ENCODE measurements at regions not wholly inside any gene's neighbourhood (a gene's known extent, or its start where the extent isn't known, plus 50 kb on each side); places are given as distances from the start of the nearest gene placed in this dataset.

- DNase-seq (ENCODE audit: low read depth in 1 of 2, low spot score in 1 of 2) = no peak
Observed at GRCh38 chr21:24824209-24824608, 783.1 kb downstream of the MRPL39 start.

- no peak for DNase-seq (ENCODE audit: low read depth in 1 of 2, low spot score in 1 of 2)
Observed at GRCh38 chr21:24823247-24823646, 784.0 kb downstream of the MRPL39 start.

DNA sequence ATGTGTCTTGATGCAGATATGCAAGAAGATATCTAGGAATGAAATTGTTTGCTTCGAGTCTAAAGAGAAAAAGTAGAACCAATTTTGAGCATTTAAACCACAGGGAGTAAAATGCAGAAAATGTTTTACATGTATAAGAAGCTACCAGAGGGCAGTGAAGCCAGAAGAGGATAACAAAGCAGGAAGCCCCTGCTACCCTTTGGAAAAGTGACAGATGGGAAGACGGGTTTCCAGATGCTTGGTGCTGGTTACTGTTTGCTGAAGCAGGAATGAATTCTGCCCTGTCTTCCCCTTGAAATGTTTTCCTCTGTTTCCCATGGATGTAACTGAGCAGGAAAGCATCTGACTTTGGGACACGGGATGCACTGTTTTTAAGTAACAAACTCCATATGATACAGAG is 822.2 kb downstream of the MRPL39 start:
- no peak for DNase-seq (ENCODE audit: low read depth in 1 of 2, low spot score in 1 of 2)

- DNase-seq (ENCODE audit: low read depth in 1 of 2, low spot score in 1 of 2) = no peak
Observed at GRCh38 chr21:24781146-24781545, 826.1 kb downstream of the MRPL39 start.

GRCh38 chr21:24759348-24760075 is 847.8 kb downstream of the MRPL39 start:
- DNase-seq (ENCODE audit: low read depth in 1 of 2, low spot score in 1 of 2) = no peak

DNA sequence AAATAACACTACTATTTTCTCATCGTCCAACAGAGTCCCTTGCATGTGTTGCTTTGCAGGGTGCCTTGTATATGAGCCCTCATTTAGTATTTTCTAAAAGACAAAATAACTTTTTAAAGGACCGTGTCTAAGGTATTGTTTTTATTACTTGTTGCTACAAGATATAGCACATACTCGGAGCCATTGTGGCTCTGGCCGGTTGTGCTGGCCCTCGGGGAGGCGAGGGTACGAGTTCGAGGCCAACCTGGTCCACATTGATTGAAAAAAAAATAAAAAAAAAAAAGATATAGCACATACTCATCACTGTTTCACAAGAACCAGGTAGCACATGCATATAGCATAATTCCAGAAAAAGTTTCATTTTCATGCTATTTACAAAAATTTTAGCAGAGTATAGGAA is 869.2 kb downstream of the MRPL39 start:
- DNase-seq (ENCODE audit: low read depth in 1 of 2, low spot score in 1 of 2) = no peak

GRCh38 chr21:24737296-24737850 is 869.9 kb downstream of the MRPL39 start:
- DNase-seq (ENCODE audit: low read depth in 1 of 2, low spot score in 1 of 2) = no peak

DNA sequence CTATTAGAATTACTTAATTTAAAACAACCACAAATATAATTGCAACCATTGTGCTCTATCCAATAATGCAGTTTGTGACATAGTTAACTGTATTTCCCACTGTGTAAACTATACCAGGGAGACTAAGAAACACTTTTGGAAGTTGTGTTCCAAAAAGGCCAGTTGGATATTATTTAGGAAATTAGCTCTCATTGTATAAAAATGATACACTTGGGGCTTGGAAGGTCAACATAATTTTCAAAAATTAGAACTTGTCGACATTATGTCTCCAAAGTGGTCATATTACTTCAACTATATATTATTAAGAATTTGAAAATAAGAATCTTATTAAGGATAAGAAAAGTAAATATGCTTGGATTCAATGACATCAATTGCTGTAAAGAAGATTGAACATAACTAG is 876.6 kb downstream of the MRPL39 start:
- DNase-seq (ENCODE audit: low read depth in 1 of 2, low spot score in 1 of 2) = no peak

DNA sequence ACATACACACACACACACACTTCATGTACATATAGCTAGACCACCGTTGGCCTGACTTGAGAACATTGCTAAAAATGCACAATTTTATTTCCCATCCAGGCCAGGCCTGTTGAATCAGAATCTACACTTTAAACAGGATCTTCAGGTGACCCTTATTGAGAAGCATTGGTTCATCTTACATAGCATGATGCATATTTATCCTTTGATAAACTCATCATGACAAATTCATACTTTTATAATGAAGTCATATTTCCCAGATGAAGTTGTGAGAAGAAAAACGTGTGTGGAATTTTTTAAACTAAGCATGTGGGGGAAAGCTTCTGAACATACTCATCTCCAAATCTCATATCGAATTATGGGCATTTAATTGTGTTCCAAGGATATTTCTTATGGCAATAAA is 877.7 kb downstream of the MRPL39 start:
- DNase-seq (ENCODE audit: low read depth in 1 of 2, low spot score in 1 of 2) = no peak

GRCh38 chr21:24727803-24728440 is 879.4 kb downstream of the MRPL39 start:
- no peak for DNase-seq (ENCODE audit: low read depth in 1 of 2, low spot score in 1 of 2)

- no peak for DNase-seq (ENCODE audit: low read depth in 1 of 2, low spot score in 1 of 2)
Observed at GRCh38 chr21:24716281-24716918, 890.9 kb downstream of the MRPL39 start.

GRCh38 chr21:24714646-24715200 is 892.6 kb downstream of the MRPL39 start:
- no peak for DNase-seq (ENCODE audit: low read depth in 1 of 2, low spot score in 1 of 2)

DNA sequence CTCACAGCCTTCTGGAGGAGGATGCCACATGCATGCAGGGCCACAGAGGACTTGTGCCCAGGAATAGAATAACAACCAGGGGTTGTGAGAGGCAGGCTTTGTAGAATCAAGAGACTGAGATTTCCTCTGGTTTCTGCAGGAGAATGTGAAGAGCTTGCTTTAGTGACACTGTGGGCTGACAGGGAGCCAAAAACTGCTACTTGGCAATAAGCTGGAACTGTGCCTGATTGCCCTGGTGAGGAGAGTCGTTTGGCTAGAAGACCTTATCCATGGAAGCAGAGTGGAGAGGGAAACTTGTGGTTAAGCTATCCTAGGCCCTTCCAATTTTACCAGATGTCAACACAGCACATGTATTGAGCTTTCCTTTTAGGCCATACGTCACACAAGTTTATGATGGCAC is 902.1 kb downstream of the MRPL39 start:
- DNase-seq (ENCODE audit: low read depth in 1 of 2, low spot score in 1 of 2) = no peak

DNA sequence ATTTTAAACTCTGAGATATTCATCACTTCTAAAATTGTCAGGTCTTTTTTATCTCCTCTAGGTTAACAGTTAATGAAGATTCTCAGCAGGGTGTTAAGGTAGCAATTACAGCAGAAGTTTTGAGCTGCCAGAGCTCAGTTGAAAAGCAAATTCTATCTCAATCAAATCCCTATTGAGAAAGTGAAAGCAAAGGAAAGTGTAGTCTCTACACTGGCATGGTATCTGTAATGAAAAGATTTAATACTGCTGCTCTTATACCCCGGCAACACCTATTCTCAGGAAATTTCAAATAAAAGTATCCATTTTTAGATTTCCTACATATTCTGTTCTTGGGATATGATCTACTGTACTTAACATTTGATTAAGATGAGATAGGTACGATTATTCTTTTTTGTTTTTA is 913.5 kb downstream of the MRPL39 start:
- DNase-seq (ENCODE audit: low read depth in 1 of 2, low spot score in 1 of 2) = no peak

GRCh38 chr21:24681456-24681855 is 925.8 kb downstream of the MRPL39 start:
- DNase-seq (ENCODE audit: low read depth in 1 of 2, low spot score in 1 of 2) = no peak

GRCh38 chr21:24671901-24672300 is 935.4 kb downstream of the MRPL39 start:
- no peak for DNase-seq (ENCODE audit: low read depth in 1 of 2, low spot score in 1 of 2)

DNA sequence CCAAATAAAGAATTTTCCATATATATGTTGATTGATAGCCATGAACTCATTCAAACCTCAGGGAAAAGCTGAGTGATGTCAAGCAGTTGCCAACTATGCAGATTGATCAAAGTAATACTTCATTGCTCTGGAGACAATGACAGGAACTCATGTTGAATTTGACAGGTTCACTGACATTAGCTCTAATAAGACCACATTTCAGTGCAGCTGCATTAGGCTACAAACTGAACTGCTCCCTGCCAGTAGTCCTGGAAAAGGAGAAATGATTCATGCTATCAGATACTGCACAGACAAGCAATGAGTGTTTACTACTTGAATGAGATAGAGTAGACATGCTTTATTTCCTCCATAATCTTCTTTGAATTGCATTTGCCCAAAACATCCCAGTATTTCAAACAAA is 948.4 kb downstream of the MRPL39 start:
- no peak for DNase-seq (ENCODE audit: low read depth in 1 of 2, low spot score in 1 of 2)

- DNase-seq (ENCODE audit: low read depth in 1 of 2, low spot score in 1 of 2) = no peak
Observed at GRCh38 chr21:24658026-24658425, 949.3 kb downstream of the MRPL39 start.

DNA sequence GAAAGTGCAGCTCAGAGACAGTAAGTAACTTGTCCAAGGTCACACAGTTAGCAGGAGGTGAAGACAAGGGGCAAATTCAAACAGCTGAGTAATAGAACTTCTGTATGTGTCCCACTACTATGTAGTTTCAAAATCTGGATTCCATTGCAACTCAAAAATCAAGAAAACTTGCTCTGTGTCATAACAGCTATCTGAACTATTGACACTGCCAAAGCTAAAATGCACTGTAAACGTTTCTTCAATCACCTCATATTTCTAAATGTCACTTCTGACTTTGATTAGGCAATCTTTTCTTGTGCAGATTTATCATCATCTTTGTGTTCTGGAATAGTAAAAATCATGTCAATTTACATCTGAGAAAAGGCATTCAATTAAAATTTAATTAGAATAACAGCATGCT is 957.6 kb downstream of the MRPL39 start:
- DNase-seq (ENCODE audit: low read depth in 1 of 2, low spot score in 1 of 2) = no peak

- DNase-seq (ENCODE audit: low read depth in 1 of 2, low spot score in 1 of 2) = no peak
Observed at GRCh38 chr21:24636696-24637095, 970.6 kb downstream of the MRPL39 start.

DNA sequence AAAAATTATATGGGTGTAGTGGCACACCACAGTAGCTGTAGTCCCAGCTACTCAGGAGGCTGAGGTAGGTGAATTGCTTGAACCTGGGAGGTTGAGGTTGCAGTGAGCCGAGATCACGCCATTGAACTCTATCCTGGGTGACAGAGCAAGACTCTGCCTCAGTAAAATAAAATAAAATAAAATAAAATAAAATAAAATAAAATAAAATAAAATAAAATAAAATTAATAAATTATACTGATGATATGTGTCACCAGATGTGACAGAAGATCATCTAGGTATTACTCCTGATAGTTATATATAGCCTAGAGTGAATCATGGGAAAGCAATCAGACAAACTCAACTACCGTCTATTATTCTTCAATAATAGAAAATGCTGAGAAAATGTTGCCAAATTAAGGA is 972.5 kb downstream of the MRPL39 start:
- DNase-seq (ENCODE audit: low read depth in 1 of 2, low spot score in 1 of 2) = no peak

GRCh38 chr21:24628536-24628935 is 978.7 kb downstream of the MRPL39 start:
- no peak for DNase-seq (ENCODE audit: low read depth in 1 of 2, low spot score in 1 of 2)

Data from activated T-helper 1 cell treated with anti-CD3 and anti-CD28 coated beads, Interleukin-2, amount 50 U/mL, for 16 hours (primary cell).